Endodermal cell (in vitro differentiated cells): ENCODE measurements at regions not wholly inside any gene's neighbourhood (a gene's known extent, or its start where the extent isn't known, plus 50 kb on each side); places are given as distances from the start of the nearest gene placed in this dataset.

Experiments
- DNase-seq: peaks from one replicate; pipeline ENCODE4 v3.0.0-alpha.2; 2017
- H3K27ac ChIP-seq: 2 replicates; pipeline ENCODE4 v1.5.1; 2013; ENCODE audit warnings: mild to moderate bottlenecking, low read depth, low read length, moderate library complexity
- H3K27me3 ChIP-seq: 2 replicates; pipeline ENCODE4 v1.6.1; 2013; ENCODE audit warnings: mild to moderate bottlenecking, low read length, moderate library complexity; ENCODE audit not compliant: insufficient read depth, control insufficient read depth, poor library complexity, severe bottlenecking
- H3K36me3 ChIP-seq: 2 replicates; pipeline ENCODE4 v1.7.0; 2013; ENCODE audit warnings: mild to moderate bottlenecking, low read length, moderate library complexity; ENCODE audit not compliant: control insufficient read depth, insufficient read depth
- H3K4me1 ChIP-seq: one replicate; pipeline ENCODE4 v1.7.0; 2013; ENCODE audit warnings: low read length; ENCODE audit not compliant: control insufficient read depth, insufficient read depth
- H3K4me3 ChIP-seq: 2 replicates; pipeline ENCODE4 v1.5.1; 2013; ENCODE audit warnings: mild to moderate bottlenecking, low read length, moderate library complexity
- H3K9ac ChIP-seq: 2 replicates; pipeline ENCODE4 v1.6.1; 2013; ENCODE audit warnings: mild to moderate bottlenecking, low read length, moderate library complexity; ENCODE audit not compliant: poor library complexity, severe bottlenecking; ENCODE audit errors: extremely low read depth
- H3K9me3 ChIP-seq: 2 replicates; pipeline ENCODE4 v1.6.1; 2013; ENCODE audit warnings: mild to moderate bottlenecking, low read length, moderate library complexity; ENCODE audit not compliant: control insufficient read depth
- H3K27ac Mint-ChIP-seq: 2 replicates; pipeline ENCODE4 v1.8.0; 2020; ENCODE audit warnings: mixed read lengths
- H3K27me3 Mint-ChIP-seq: 2 replicates; pipeline ENCODE4 v1.8.0; 2021; ENCODE audit warnings: mild to moderate bottlenecking, mixed read lengths; ENCODE audit not compliant: insufficient read depth
- H3K36me3 Mint-ChIP-seq: 2 replicates; pipeline ENCODE4 v1.8.0; 2020; ENCODE audit warnings: low read depth, mixed read lengths
- H3K4me1 Mint-ChIP-seq: 2 replicates; pipeline ENCODE4 v1.8.0; 2020; ENCODE audit warnings: mixed read lengths
- H3K4me3 Mint-ChIP-seq: 2 replicates; pipeline ENCODE4 v1.8.0; 2020; ENCODE audit warnings: mild to moderate bottlenecking, moderate library complexity, mixed read lengths
- H3K9me3 Mint-ChIP-seq: 2 replicates; pipeline ENCODE4 v1.8.0; 2020; ENCODE audit warnings: mild to moderate bottlenecking, mixed read lengths
- CTCF ChIP-seq: fragments of 200-600 bp; sonication (generic); conservative IDR thresholded peaks from 2 replicates; pipeline ENCODE4 v1.5.0; 2021; ENCODE audit warnings: antibody characterized with exemption, mild to moderate bottlenecking
- WGBS, 2 experiments: methylation state at CpG; one replicate each; pipeline versions ENCODE4 v1.1.5 to v1.1.7; 2013; ENCODE audit warnings: missing lambda C conversion rate in 2 of 2, mixed read lengths in 1 of 2; ENCODE audit not compliant: insufficient coverage in 1 of 2, insufficient read length in 1 of 2; 5-methylcytosine and 5-hydroxymethylcytosine counted together

GRCh38 chr2:217456016-217456415 is 546.8 kb downstream of the TNS1 start:
- no peaks in the 10 kb centered on the region for H3K27me3 Mint-ChIP-seq
- Histone ChIP-seq H3K4me3 (no peak overlapping the region), H3K27ac (no peak overlapping the region), H3K36me3 (no peaks in the 10 kb centered on the region), H3K4me1 (peaks cover 30% of the 10 kb centered on the region), H3K9me3 (no peaks in the 10 kb centered on the region), H3K9ac (no peak overlapping the region), H3K27me3 (no peaks in the 10 kb centered on the region)
- H3K9me3 Mint-ChIP-seq: peaks cover 3% of the 10 kb centered on the region
- no peak overlapping the region for H3K4me3 Mint-ChIP-seq
- no peaks in the 10 kb centered on the region for H3K36me3 Mint-ChIP-seq
- no peak for DNase-seq
- TF ChIP-seq CTCF: no peak
- H3K27ac Mint-ChIP-seq: no peak overlapping the region
- H3K4me1 Mint-ChIP-seq: peaks cover 30% of the 10 kb centered on the region
- 87 to 90% methylated on average over 2 of the region's 2 CpGs for WGBS, 2 experiments

GRCh38 chr2:217452928-217453327 is 549.9 kb downstream of the TNS1 start:
- no peaks in the 10 kb centered on the region for H3K36me3 Mint-ChIP-seq
- TF ChIP-seq CTCF: no peak
- H3K27me3 ChIP-seq: no peaks in the 10 kb centered on the region
- H3K4me1 Mint-ChIP-seq: peaks cover 31% of the 10 kb centered on the region
- 83% methylated on average over 1 of the region's 1 CpG; no CpG with 5 or more reads in 1 of the 2 experiments for WGBS, 2 experiments
- H3K27ac ChIP-seq: no peak overlapping the region
- no peaks in the 10 kb centered on the region for H3K27me3 Mint-ChIP-seq
- no peak for DNase-seq
- H3K9me3 Mint-ChIP-seq: peaks cover 3% of the 10 kb centered on the region
- peaks cover 27% of the 10 kb centered on the region for H3K4me1 ChIP-seq
- H3K9ac ChIP-seq: no peak overlapping the region
- H3K4me3 ChIP-seq: no peak overlapping the region
- H3K4me3 Mint-ChIP-seq: no peak overlapping the region
- H3K9me3 ChIP-seq: no peaks in the 10 kb centered on the region
- no peak overlapping the region for H3K27ac Mint-ChIP-seq
- H3K36me3 ChIP-seq: no peaks in the 10 kb centered on the region

- H3K9ac ChIP-seq: no peak overlapping the region
- H3K9me3 ChIP-seq: no peaks in the 10 kb centered on the region
- no peaks in the 10 kb centered on the region for H3K36me3 Mint-ChIP-seq
- peak; percentile 67 for DNase-seq
- H3K4me3 ChIP-seq: no peak overlapping the region
- TF ChIP-seq CTCF: no peak
- H3K4me1 Mint-ChIP-seq: peaks cover 27% of the 10 kb centered on the region
- no peaks in the 10 kb centered on the region for H3K9me3 Mint-ChIP-seq
- peaks cover 26% of the 10 kb centered on the region for H3K4me1 ChIP-seq
- H3K36me3 ChIP-seq: no peaks in the 10 kb centered on the region
- H3K4me3 Mint-ChIP-seq: no peak overlapping the region
- H3K27me3 ChIP-seq: no peaks in the 10 kb centered on the region
- H3K27me3 Mint-ChIP-seq: no peaks in the 10 kb centered on the region
- 75 to 87% methylated on average over 3 of the region's 3 CpGs for WGBS, 2 experiments
- no peak overlapping the region for H3K27ac Mint-ChIP-seq
- no peak overlapping the region for H3K27ac ChIP-seq
These were observed 551.1 kb downstream of the TNS1 start for GRCh38 chr2:217451666-217452065.
